ENCODE measurements at regions not wholly inside any gene's neighbourhood (a gene's known extent, or its start where the extent isn't known, plus 50 kb on each side); places are given as distances from the start of the nearest gene placed in this dataset.
"Not testable (repeated sequence)": the region's sequence is repeated elsewhere in the genome, so short reads cannot be mapped to it uniquely, and the experiment has no call there.

DNA sequence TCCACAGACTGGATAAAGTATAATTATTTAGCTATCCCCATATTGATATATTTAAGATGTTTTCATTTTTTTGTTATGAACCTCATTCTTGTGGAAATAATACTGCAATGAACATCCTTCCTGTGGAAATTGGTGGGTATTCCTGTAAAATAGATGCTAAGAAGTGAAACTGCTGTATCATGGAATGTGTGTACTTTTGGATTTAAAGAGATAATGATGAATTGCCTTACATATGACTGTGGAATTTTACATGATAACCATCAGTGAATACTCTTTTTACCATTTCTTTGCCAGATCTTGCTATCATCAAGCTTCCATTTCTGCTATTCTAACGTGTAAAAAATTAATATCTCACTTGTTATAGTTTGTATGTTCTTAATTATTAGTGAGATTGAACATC, 847.9 kb downstream of the EFNA5 start:
- no peaks in the 10 kb centered on the region for H3K4me1 Mint-ChIP-seq (ENCODE audit: low read depth)

GRCh38 chr5:106818552-106818951, 852.2 kb downstream of the EFNA5 start:
- Mint-ChIP-seq H3K4me1 (ENCODE audit: low read depth) (no peaks in the 10 kb centered on the region), H3K27ac (no peak overlapping the region), H3K4me3 (no peak overlapping the region), H3K36me3 (ENCODE audit: low read depth) (no peaks in the 10 kb centered on the region), H3K27me3 (ENCODE audit: low read depth) (no peaks in the 10 kb centered on the region), H3K9me3 (no peaks in the 10 kb centered on the region)
- no peak for DNase-seq
- intact Hi-C loops (cut with micrococcal nuclease), result no loop called here
- CTCF ChIA-PET, result no interaction called here

More for the DNA sequence above, 847.9 kb downstream of the EFNA5 start:
- intact Hi-C loops (cut with micrococcal nuclease), result no loop called here
- no peaks in the 10 kb centered on the region for H3K36me3 Mint-ChIP-seq (ENCODE audit: low read depth)
- no peak overlapping the region for H3K27ac Mint-ChIP-seq
- H3K4me3 Mint-ChIP-seq, result no peak overlapping the region
- no peak for DNase-seq
- H3K27me3 Mint-ChIP-seq (ENCODE audit: low read depth), result no peaks in the 10 kb centered on the region
- peaks cover 2% of the 10 kb centered on the region for H3K9me3 Mint-ChIP-seq
- CTCF ChIA-PET, result no interaction called here

- DNase-seq, result no peak
- CTCF ChIA-PET, result no interaction called here
- H3K9me3 Mint-ChIP-seq, result peaks cover 2% of the 10 kb centered on the region
- H3K36me3 Mint-ChIP-seq (ENCODE audit: low read depth), result no peaks in the 10 kb centered on the region
- no peaks in the 10 kb centered on the region for H3K27me3 Mint-ChIP-seq (ENCODE audit: low read depth)
- H3K4me3 Mint-ChIP-seq, result no peak overlapping the region
- no peak overlapping the region for H3K27ac Mint-ChIP-seq
- H3K4me1 Mint-ChIP-seq (ENCODE audit: low read depth), result no peaks in the 10 kb centered on the region
- intact Hi-C loops (cut with micrococcal nuclease), result no loop called here
Measured at GRCh38 chr5:106814961-106815360, 855.8 kb downstream of the EFNA5 start.

- Mint-ChIP-seq H3K27me3 (ENCODE audit: low read depth) (no peaks in the 10 kb centered on the region), H3K9me3 (no peaks in the 10 kb centered on the region), H3K4me3 (no peak overlapping the region), H3K4me1 (ENCODE audit: low read depth) (no peaks in the 10 kb centered on the region), H3K27ac (no peak overlapping the region), H3K36me3 (ENCODE audit: low read depth) (no peaks in the 10 kb centered on the region)
- CTCF ChIA-PET, result no interaction called here
- DNase-seq, result no peak
- intact Hi-C loops (cut with micrococcal nuclease), result no loop called here
Measured at GRCh38 chr5:106801554-106801953, 869.2 kb downstream of the EFNA5 start.

- Mint-ChIP-seq H3K27ac (no peak overlapping the region), H3K36me3 (ENCODE audit: low read depth) (no peaks in the 10 kb centered on the region), H3K9me3 (no peaks in the 10 kb centered on the region), H3K27me3 (ENCODE audit: low read depth) (no peaks in the 10 kb centered on the region), H3K4me3 (no peak overlapping the region), H3K4me1 (ENCODE audit: low read depth) (no peaks in the 10 kb centered on the region)
- DNase-seq, result no peak
- intact Hi-C loops (cut with micrococcal nuclease), result no loop called here
- CTCF ChIA-PET, result no interaction called here
Measured at GRCh38 chr5:106797996-106798395, 872.7 kb downstream of the EFNA5 start.

GRCh38 chr5:106796081-106796480, 874.7 kb downstream of the EFNA5 start:
- H3K27ac Mint-ChIP-seq, result no peak overlapping the region
- intact Hi-C loops (cut with micrococcal nuclease), result no loop called here
- no peaks in the 10 kb centered on the region for H3K9me3 Mint-ChIP-seq
- no peaks in the 10 kb centered on the region for H3K36me3 Mint-ChIP-seq (ENCODE audit: low read depth)
- CTCF ChIA-PET, result no interaction called here
- H3K4me3 Mint-ChIP-seq, result no peak overlapping the region
- H3K4me1 Mint-ChIP-seq (ENCODE audit: low read depth), result no peaks in the 10 kb centered on the region
- DNase-seq, result no peak
- no peaks in the 10 kb centered on the region for H3K27me3 Mint-ChIP-seq (ENCODE audit: low read depth)

- Mint-ChIP-seq H3K4me3 (no peak overlapping the region), H3K27ac (no peak overlapping the region)
Measured at GRCh38 chr5:106784846-106785245, 885.9 kb downstream of the EFNA5 start.

GRCh38 chr5:106780355-106780754, 890.4 kb downstream of the EFNA5 start:
- H3K4me3 Mint-ChIP-seq, result no peak overlapping the region
- H3K27ac Mint-ChIP-seq, result no peak overlapping the region
- DNase-seq, result no peak
- peaks cover 5% of the 10 kb centered on the region for H3K9me3 Mint-ChIP-seq
- H3K4me1 Mint-ChIP-seq (ENCODE audit: low read depth), result no peaks in the 10 kb centered on the region
- CTCF ChIA-PET, result no interaction called here
- no peaks in the 10 kb centered on the region for H3K27me3 Mint-ChIP-seq (ENCODE audit: low read depth)
- H3K36me3 Mint-ChIP-seq (ENCODE audit: low read depth), result no peaks in the 10 kb centered on the region
- intact Hi-C loops (cut with micrococcal nuclease), result no loop called here

More at GRCh38 chr5:106784846-106785245, 885.9 kb downstream of the EFNA5 start:
- intact Hi-C loops (cut with micrococcal nuclease), result no loop called here
- Mint-ChIP-seq H3K9me3 (peaks cover 5% of the 10 kb centered on the region), H3K36me3 (ENCODE audit: low read depth) (no peaks in the 10 kb centered on the region), H3K4me1 (ENCODE audit: low read depth) (no peaks in the 10 kb centered on the region), H3K27me3 (ENCODE audit: low read depth) (no peaks in the 10 kb centered on the region)
- DNase-seq, result no peak
- CTCF ChIA-PET, result no interaction called here

DNA sequence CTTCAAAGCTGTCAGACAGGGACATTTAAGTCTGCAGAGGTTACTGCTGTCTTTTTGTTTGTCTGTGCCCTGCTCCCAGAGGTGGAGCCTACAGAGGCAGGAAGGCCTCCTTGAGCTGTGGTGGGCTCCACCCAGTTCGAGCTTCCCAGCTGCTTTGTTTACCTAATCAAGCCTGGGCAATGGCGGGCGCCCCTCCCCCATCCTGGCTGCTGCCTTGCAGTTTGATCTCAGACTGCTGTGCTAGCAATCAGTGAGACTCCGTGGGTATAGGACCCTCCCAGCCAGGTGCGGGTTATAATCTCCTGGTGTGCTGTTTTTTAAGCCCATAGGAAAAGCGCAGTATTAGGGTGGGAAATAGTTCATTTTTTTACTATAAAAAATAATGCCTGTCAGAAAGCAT, 894.2 kb downstream of the EFNA5 start:
- H3K9me3 Mint-ChIP-seq; DNase-seq; intact Hi-C loops (cut with micrococcal nuclease); CTCF ChIA-PET; H3K4me1 Mint-ChIP-seq (ENCODE audit: low read depth); H3K36me3 Mint-ChIP-seq (ENCODE audit: low read depth); H3K4me3 Mint-ChIP-seq; H3K27me3 Mint-ChIP-seq (ENCODE audit: low read depth); H3K27ac Mint-ChIP-seq: not testable (repeated sequence)

DNA sequence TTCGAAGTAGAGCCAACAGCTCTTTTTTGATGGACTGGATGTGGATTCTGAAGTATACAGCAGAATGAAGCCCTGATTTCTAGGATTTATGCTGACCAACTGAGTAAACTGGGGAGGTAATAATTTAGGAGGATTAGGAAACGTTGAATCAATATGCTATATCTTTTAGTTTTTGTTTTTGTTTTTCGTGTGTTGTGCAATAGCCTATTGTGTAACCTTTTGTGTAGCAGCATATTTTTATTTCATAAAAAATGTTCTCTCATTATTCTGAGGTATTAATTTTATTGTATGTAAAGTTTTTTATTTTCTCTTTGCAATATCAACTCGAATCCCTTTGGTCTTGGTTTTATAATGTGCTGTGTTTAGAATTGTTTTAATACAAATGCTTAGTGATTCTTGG, 902.3 kb downstream of the EFNA5 start:
- no peak overlapping the region for H3K4me3 Mint-ChIP-seq
- no peak overlapping the region for H3K27ac Mint-ChIP-seq
- DNase-seq, result no peak
- H3K36me3 Mint-ChIP-seq (ENCODE audit: low read depth), result no peaks in the 10 kb centered on the region
- H3K27me3 Mint-ChIP-seq (ENCODE audit: low read depth), result no peaks in the 10 kb centered on the region
- H3K9me3 Mint-ChIP-seq, result peaks cover 5% of the 10 kb centered on the region
- no peaks in the 10 kb centered on the region for H3K4me1 Mint-ChIP-seq (ENCODE audit: low read depth)
- intact Hi-C loops (cut with micrococcal nuclease), result no loop called here
- CTCF ChIA-PET, result interaction anchor here (0.6 kb wide), 1 partner anchor 561 kb away, joined by 3 read pairs; no protein-coding TSS in a partner anchor

- Mint-ChIP-seq H3K27ac (no peak overlapping the region), H3K9me3 (peaks cover 3% of the 10 kb centered on the region), H3K27me3 (ENCODE audit: low read depth) (no peaks in the 10 kb centered on the region), H3K4me1 (ENCODE audit: low read depth) (no peaks in the 10 kb centered on the region), H3K4me3 (no peak overlapping the region), H3K36me3 (ENCODE audit: low read depth) (no peaks in the 10 kb centered on the region)
- intact Hi-C loops (cut with micrococcal nuclease), result no loop called here
- CTCF ChIA-PET, result no interaction called here
- DNase-seq, result no peak
Measured at GRCh38 chr5:106766916-106767315, 903.8 kb downstream of the EFNA5 start.

DNA sequence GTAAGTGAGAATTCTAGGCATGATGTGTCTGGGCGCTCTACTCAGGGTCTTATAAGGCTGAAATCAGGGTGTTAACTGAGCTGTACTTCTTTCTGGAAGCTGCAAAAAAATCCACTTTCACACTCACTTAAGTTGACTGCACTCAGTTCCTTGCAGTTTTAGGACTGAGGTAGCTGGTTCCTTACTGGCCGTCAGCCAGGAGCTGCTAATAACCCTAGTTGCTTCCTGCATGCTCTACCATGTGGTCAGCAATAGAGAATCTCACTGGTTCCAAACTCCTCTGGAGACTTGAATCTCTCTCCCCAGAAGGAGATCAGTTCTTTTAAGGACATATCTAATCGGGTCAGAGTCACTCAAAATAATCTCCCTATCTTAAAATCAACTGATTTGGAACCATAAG, 911.2 kb downstream of the EFNA5 start:
- CTCF ChIA-PET, result no interaction called here
- Mint-ChIP-seq H3K36me3 (ENCODE audit: low read depth) (no peaks in the 10 kb centered on the region), H3K9me3 (no peaks in the 10 kb centered on the region), H3K4me1 (ENCODE audit: low read depth) (no peaks in the 10 kb centered on the region), H3K27ac (no peak overlapping the region), H3K27me3 (ENCODE audit: low read depth) (no peaks in the 10 kb centered on the region), H3K4me3 (no peak overlapping the region)
- intact Hi-C loops (cut with micrococcal nuclease), result no loop called here
- no peak for DNase-seq

GRCh38 chr5:106759152-106759551, 911.6 kb downstream of the EFNA5 start:
- Mint-ChIP-seq H3K4me1 (ENCODE audit: low read depth) (no peaks in the 10 kb centered on the region), H3K4me3 (no peak overlapping the region), H3K9me3 (no peaks in the 10 kb centered on the region), H3K27ac (no peak overlapping the region), H3K27me3 (ENCODE audit: low read depth) (no peaks in the 10 kb centered on the region), H3K36me3 (ENCODE audit: low read depth) (no peaks in the 10 kb centered on the region)
- intact Hi-C loops (cut with micrococcal nuclease), result no loop called here
- no peak for DNase-seq
- CTCF ChIA-PET, result no interaction called here

GRCh38 chr5:106757672-106758071, 913.1 kb downstream of the EFNA5 start:
- H3K4me3 Mint-ChIP-seq, result no peak overlapping the region
- H3K4me1 Mint-ChIP-seq (ENCODE audit: low read depth), result no peaks in the 10 kb centered on the region
- no peak overlapping the region for H3K27ac Mint-ChIP-seq
- DNase-seq, result no peak
- H3K27me3 Mint-ChIP-seq (ENCODE audit: low read depth), result no peaks in the 10 kb centered on the region
- no peaks in the 10 kb centered on the region for H3K9me3 Mint-ChIP-seq
- intact Hi-C loops (cut with micrococcal nuclease), result no loop called here
- no peaks in the 10 kb centered on the region for H3K36me3 Mint-ChIP-seq (ENCODE audit: low read depth)
- CTCF ChIA-PET, result no interaction called here

Measured in activated naive CD4-positive, alpha-beta T cell treated with anti-CD3 and anti-CD28 coated beads for 36 hours (primary cell).